Pancreas (tissue), 10 donors: ENCODE measurements at regions not wholly inside any gene's neighbourhood (a gene's known extent, or its start where the extent isn't known, plus 50 kb on each side); places are given as distances from the start of the nearest gene placed in this dataset.
A peak's percentile ranks its signal among the peaks of the same experiment; 100 is the strongest.

Experiments used
- ATAC-seq, 4 donors: fragments of 200-7000 bp; cut with Tn5 transposase; one replicate each; pipeline versions ENCODE4 v1.8.0 to v1.9.1; 2020; ENCODE audit warnings: mild to moderate bottlenecking in 4 of 4, moderate library complexity in 4 of 4
- DNase-seq, 6 donors: peaks; one replicate each; pipeline ENCODE4 v3.0.0-alpha.2; 2020
- FAIRE-seq: peaks from 2 replicates; lab custom pipeline; 2012; peaks lifted over from hg19 to GRCh38; lab: Jason Lieb, UNC
- H3K27ac ChIP-seq, 4 donors: fragments of 200-600 bp; sonication (generic); 1 replicate in 3 of 4; 2 replicates in 1 of 4; pipeline versions ENCODE4 v1.5.0 to v1.8.0; 2020
- H3K27me3 ChIP-seq, 4 donors: fragments of 200-600 bp; one replicate each; pipeline ENCODE4 v1.8.0; 2021
- H3K36me3 ChIP-seq, 3 donors: fragments of 200-600 bp; sonication (generic) in 1 of 3; one replicate each; pipeline versions ENCODE4 v1.5.0 to v1.8.0; 2020 to 2021
- H3K4me1 ChIP-seq, 3 donors: fragments of 200-600 bp; one replicate each; pipeline ENCODE4 v1.8.0; 2021
- H3K4me3 ChIP-seq, 4 donors: fragments of 200-600 bp; sonication (generic) in 2 of 4; one replicate each; pipeline versions ENCODE4 v1.5.0 to v1.8.0; 2020 to 2021
- H3K9me3 ChIP-seq, 4 donors: fragments of 200-600 bp; one replicate each; pipeline ENCODE4 v1.8.0; 2021
- WGBS, 2 donors: extraction: QIAGEN DNeasy Blood & Tissue Kit; methylation state at CpG; one replicate each; pipeline ENCODE4 v1.1.7; 2013; 5-methylcytosine and 5-hydroxymethylcytosine counted together
- intact Hi-C, 3 donors: fragments of 100-400 bp; cut with DNase I; formaldehyde crosslinking; loops; one replicate each; pipeline versions ENCODE4 v1.11.1 to v1.14.2; 2022
- TF ChIP-seq, protein P1 (sequence below), 4 donors: fragments of 200-600 bp; sonication (generic) in 3 of 4; IDR thresholded peaks; one replicate each; pipeline versions ENCODE4 v1.5.0 to v1.8.0; 2021; ENCODE audit warnings: antibody characterized with exemption in 4 of 4
- donor health status: healthy with polysubstance abuse.
- donor health status: DM: no; HTN: no; CAD: no; lungs with moderate emphysema.
- donor health status: DM: no; HTN: no; CAD: no.
- donor health status: control.
- donor health status: control.
- donor health status: Bipolar disorder and iron deficiency.
- donor health status: DM: yes; HTN: yes; CAD: no.
- donor health status: DM: no; HTN: no; CAD: no.
- donor health status: DM: no; HTN: no; CAD: no.
- donor health status: DM: yes; HTN: yes; CAD: no.

DNA sequence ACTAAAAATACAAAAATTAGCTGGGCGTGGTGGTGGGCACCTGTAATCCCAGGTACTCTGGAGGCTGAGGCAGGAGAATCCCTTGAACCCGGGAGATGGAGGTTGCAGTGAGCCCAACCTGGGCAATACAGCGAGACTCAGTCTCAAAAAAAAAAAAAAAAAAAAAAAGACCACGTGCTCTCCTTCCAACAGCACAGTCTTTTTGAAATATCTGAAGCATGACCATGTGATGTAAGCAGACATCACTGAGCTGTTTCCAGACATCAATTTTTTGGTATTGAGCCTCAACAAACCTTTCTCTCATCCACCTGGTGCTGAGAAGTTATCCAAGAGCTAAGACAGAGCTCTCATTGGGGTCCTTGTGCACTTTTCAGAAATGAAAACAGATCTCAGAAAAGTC is 249.2 kb downstream of the FOXA2 start:
- TF ChIP-seq, protein P1, sequence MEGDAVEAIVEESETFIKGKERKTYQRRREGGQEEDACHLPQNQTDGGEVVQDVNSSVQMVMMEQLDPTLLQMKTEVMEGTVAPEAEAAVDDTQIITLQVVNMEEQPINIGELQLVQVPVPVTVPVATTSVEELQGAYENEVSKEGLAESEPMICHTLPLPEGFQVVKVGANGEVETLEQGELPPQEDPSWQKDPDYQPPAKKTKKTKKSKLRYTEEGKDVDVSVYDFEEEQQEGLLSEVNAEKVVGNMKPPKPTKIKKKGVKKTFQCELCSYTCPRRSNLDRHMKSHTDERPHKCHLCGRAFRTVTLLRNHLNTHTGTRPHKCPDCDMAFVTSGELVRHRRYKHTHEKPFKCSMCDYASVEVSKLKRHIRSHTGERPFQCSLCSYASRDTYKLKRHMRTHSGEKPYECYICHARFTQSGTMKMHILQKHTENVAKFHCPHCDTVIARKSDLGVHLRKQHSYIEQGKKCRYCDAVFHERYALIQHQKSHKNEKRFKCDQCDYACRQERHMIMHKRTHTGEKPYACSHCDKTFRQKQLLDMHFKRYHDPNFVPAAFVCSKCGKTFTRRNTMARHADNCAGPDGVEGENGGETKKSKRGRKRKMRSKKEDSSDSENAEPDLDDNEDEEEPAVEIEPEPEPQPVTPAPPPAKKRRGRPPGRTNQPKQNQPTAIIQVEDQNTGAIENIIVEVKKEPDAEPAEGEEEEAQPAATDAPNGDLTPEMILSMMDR (IDR thresholded peaks at IDR 0.05) = no peak
- Histone ChIP-seq H3K9me3 (no peaks in the 10 kb centered on the region), H3K27me3 (no peaks in the 10 kb centered on the region), H3K4me3 (no peak overlapping the region), H3K27ac (no peak overlapping the region), H3K36me3 (no peaks in the 10 kb centered on the region), H3K4me1 (no peaks in the 10 kb centered on the region)
- no peak for FAIRE-seq
- 57 to 64% methylated on average over 4 of the region's 4 CpGs for WGBS, 2 donors
- intact Hi-C loops = loop anchor here (5.0 to 10.0 kb wide), 3 partner anchors 347 to 352 kb away; no protein-coding TSS in a partner anchor
- ATAC-seq = no peak
- DNase-seq = no peak

DNA sequence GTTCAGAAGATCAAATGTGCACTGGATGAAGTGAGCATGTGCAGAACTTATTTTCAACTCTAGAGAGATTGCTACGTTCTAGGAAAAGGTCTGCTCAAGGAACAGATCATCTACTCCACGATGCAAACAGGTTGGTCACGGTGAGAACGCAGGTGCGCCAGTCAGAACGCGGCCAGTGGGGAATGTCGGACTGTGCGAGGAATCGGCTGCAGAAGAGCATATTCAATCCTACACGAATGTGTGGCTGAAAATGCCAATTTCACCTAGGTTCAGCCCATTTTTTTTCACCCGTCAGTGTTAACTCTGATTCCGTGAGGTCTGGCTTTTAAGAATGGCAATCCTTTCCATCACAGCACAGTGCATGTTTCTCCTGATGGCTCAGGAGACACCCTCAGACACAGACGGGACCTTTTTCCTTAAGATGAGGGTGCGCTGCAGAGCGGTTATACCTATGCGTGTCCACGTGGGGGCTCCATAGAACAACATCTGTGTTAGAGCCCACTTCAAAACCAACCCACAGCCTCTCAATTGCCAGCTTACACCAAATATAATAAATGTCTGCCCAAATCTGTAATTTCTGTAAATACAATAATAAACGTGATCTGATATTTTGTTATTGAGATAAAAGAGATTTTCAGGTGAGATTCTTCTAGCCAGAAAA is 250.4 kb downstream of the FOXA2 start:
- DNase-seq (peak; percentile 31 to 75 (median 61)), ATAC-seq (peak; percentile 84 to 98 (median 92)), FAIRE-seq (peak; percentile 82)
- no peaks in the 10 kb centered on the region for H3K4me1 ChIP-seq
- no peak overlapping the region for H3K27ac ChIP-seq
- H3K4me3 ChIP-seq = no peak overlapping the region
- no peaks in the 10 kb centered on the region for H3K9me3 ChIP-seq
- H3K27me3 ChIP-seq = no peaks in the 10 kb centered on the region
- WGBS, 2 donors = 20 to 28% methylated on average over 19 of the region's 19 CpGs
- intact Hi-C loops = loop anchor here in 1 of 3 donors (10.0 kb wide), 1 partner anchor 351 kb away; no protein-coding TSS in a partner anchor
- TF ChIP-seq, protein P1 (IDR thresholded peaks at IDR 0.05) = peak; percentile 56 to 71 (median 66)
- H3K36me3 ChIP-seq = no peaks in the 10 kb centered on the region

DNA sequence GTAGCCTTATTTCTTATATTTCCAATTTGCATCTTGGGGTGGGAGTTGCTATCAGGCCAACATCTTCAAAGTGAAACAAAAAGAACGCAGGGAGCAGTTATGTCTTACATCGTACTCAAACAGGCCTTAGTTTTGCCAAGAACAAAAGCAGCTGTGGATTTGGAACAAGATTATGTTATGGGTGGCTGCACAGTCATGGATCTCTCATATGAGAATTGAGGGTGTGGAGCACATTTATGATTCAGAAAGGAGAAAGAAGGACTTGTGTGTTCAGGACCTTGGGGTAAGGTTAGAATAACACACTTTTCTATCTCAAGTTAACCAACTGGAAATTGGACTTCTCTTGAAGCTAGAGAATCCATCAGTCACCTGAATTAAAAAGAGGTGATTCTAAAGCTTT is 259.9 kb downstream of the FOXA2 start:
- ATAC-seq (no peak), FAIRE-seq (no peak), DNase-seq (no peak)
- intact Hi-C loops = no loop called here
- no peaks in the 10 kb centered on the region for H3K27me3 ChIP-seq
- no peak overlapping the region for H3K4me3 ChIP-seq
- no peaks in the 10 kb centered on the region for H3K36me3 ChIP-seq
- WGBS, 2 donors = 75 to 78% methylated on average over 2 of the region's 2 CpGs
- no peaks in the 10 kb centered on the region for H3K4me1 ChIP-seq
- no peaks in the 10 kb centered on the region for H3K9me3 ChIP-seq
- no peak overlapping the region for H3K27ac ChIP-seq
- TF ChIP-seq, protein P1 (IDR thresholded peaks at IDR 0.05) = no peak

DNA sequence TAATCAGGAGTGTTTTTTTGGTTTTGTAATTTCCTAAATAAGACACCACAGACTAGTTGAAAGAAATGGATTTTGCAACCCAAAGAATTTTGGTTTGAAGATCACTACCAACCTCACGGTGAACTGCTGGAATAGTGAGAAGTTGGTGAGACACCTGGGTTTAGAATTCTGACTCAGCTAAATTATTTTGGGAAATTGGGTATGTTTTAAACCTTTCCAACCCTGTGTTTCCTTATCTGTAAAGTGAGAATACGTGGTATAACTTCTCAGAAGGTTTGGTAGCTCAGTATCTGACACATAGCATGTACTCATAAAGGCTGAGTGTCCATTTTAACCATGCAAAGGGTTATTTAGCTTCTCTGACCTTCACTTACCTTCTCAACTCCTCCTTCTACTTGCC is 261.9 kb downstream of the FOXA2 start:
- no peak overlapping the region for H3K4me3 ChIP-seq
- no peak for DNase-seq
- no peaks in the 10 kb centered on the region for H3K4me1 ChIP-seq
- H3K27me3 ChIP-seq = no peaks in the 10 kb centered on the region
- no peak for ATAC-seq
- intact Hi-C loops = no loop called here
- WGBS, 2 donors = 46 to 47% methylated on average over 2 of the region's 2 CpGs
- no peaks in the 10 kb centered on the region for H3K36me3 ChIP-seq
- no peaks in the 10 kb centered on the region for H3K9me3 ChIP-seq
- no peak for FAIRE-seq
- H3K27ac ChIP-seq = no peak overlapping the region
- TF ChIP-seq, protein P1 (IDR thresholded peaks at IDR 0.05) = no peak

DNA sequence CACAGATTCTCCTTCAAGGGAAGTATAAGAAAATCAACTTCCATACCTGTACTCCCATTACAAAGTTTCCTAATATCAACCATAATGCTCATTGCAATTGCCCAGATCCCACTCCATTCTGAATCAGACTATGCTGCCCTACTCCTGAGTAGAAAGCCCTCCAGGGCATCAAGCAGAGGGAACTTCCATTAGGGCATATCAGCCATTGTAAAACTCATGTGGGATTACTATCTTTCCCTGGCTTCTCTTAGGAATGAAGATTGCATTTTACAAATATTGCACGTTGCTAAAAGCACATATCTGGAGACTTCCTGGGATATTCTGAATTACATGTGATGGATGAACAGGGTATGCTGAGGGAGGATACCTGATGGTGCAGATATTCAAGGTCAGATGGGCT is 263.2 kb downstream of the FOXA2 start:
- FAIRE-seq (no peak), DNase-seq (no peak), ATAC-seq (no peak)
- Histone ChIP-seq H3K27ac (no peak overlapping the region), H3K9me3 (no peaks in the 10 kb centered on the region), H3K4me1 (no peaks in the 10 kb centered on the region), H3K27me3 (no peaks in the 10 kb centered on the region), H3K4me3 (no peak overlapping the region), H3K36me3 (no peaks in the 10 kb centered on the region)
- TF ChIP-seq, protein P1 (IDR thresholded peaks at IDR 0.05) = no peak
- intact Hi-C loops = no loop called here
- 53 to 63% methylated on average over 1 of the region's 1 CpG for WGBS, 2 donors
